Activated T-cell treated with anti-CD3 and anti-CD28 coated beads, Interleukin-2, amount 50 U/mL, for 1 hour (primary cell): ENCODE measurements at regions not wholly inside any gene's neighbourhood (a gene's known extent, or its start where the extent isn't known, plus 50 kb on each side); places are given as distances from the start of the nearest gene placed in this dataset.

Experiments used
- DNase-seq: peaks from one replicate; pipeline ENCODE4 v3.0.0-alpha.2; 2020

DNA sequence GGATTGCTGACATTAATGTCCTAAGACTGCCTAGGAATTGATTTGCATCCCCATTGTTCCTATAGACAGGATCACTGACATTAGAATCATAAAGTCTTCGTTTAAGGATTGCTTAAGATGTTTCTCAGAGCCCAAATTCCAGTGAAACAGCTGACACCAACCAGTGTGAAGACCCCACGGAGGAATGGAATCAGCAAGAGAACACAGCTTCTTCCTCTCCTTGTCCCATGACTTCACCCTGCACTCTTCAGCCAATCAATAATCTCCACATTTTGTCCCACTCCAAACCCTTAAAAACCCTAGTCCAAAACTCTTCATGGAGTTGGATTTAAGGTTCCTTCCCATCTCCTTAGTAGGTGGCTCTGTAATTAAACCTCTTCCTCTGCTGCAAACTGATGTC, 157.0 kb upstream of the NDUFV2 start:
- no peak for DNase-seq

DNA sequence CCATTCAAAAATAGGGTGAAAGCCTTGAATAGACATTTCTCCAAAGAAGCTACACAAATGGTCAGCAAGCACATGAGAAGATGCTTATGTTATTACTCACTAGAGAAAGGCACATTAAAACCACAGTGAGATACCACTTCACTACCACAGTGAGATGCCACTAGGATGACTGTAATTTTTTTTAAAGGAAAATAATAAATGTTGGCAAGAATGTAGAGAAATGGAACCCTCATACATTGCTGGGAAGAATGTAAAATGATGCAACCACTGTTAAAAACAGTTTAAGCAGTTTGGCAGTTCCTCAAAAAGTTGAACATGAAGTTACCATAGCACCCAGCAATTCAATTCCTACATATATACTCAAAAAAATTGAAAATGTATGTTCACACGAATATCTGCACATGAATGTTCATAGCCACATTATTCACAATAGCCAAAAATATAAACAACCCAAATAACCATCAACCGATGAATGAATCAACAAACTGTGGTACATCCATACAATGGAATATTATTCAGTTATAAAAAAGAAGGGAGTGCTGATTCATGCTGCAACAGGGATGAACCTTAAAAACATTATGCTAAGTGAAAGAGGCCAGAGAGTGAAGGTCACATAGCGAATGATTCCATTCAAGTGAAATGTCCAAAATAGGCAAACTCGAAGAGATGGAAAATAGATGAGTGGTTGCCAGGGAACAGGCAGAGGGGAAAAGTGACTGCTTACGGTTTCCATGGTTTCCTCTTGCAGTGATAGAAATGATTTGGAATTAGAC, 156.2 kb upstream of the NDUFV2 start:
- DNase-seq = no peak

DNA sequence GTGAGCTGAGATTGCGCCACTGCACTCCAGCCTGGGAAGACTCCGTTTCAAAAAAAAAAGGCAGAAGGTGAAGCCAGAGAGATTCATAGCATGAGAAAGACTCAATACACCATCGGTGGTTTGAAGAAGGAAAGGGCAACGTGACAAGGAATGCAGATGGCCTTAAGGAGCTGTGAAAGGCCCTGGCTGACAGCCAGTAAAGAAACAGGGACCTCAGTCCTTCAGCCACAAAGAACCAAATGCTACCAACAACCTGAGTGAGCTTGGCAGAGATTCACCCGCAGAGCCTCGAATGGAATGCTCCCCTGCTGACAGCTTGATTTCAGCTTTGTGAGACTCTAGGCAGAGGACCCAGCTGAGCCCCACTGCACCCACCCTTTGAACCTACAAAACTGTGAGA, 154.9 kb upstream of the NDUFV2 start:
- DNase-seq = no peak

DNA sequence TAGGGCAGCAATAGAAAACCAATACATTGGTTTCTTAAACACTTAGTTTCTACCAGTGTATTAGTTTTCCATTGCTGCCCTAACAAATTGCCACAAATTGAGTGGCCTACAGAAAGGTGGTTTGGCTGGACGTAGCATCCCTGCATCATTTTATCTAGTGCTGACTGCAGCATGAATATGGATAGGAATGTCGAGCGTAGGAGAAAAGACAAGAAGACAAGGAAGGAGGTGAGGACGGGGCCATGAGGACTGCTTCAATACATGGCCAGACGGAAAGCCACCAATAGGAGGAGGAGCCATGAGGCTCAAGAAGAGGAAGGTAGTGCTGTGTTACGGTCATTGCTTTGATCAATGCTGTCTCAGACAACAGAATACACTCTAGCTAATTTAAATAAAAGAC, 154.5 kb upstream of the NDUFV2 start:
- no peak for DNase-seq

DNA sequence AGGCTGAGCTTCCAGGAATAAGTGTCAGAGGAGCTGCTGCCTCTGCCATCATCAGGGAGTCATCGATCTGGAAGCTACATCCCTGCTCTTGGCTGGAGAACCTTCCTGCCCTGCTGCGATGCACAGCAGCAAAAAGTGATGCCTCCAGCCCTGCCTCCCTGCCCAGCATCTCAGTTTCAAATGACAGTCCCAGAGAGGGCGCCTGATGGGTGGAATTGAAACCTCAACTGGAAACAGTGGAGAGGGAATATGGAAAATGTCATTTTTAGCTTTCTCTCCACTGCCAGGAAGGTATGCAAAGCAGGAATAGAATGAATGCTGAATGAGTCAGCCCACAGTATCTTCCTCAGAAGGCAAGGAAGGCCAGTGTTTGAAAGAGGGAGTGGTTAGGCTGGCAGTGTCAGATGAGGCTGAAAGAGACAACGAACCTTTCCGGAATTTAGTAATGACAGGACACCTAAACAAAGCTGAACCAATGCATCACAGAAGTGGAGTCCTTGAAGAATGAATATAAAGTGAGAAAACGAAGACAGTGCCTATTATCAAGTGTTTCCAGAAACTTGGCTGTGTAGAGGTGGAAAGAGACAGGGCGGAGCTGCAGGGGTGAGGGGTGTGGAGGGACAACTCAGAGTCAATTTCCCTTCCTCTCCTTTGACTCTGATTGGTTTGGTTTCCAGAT, 153.9 kb upstream of the NDUFV2 start:
- no peak for DNase-seq

DNA sequence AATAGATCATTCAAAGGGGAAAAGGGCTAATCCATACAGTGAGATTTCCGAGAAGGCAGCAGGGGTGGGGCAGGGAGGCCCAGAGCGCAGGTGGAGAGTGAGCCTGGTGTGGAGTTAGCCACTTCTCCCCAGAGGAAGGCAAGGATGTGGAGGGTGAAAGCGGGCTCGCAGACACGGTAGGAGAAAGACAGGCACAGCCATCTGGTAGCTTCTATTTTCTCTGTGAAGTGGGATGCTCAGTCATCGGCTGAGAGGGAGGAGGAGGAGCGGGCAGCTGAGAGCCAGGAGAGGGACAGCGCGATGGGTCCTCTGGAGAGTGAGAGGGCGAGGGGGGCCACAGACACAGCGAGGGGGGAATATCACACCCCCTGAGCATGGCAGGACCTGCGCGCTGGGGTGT, 153.3 kb upstream of the NDUFV2 start:
- DNase-seq = no peak

DNA sequence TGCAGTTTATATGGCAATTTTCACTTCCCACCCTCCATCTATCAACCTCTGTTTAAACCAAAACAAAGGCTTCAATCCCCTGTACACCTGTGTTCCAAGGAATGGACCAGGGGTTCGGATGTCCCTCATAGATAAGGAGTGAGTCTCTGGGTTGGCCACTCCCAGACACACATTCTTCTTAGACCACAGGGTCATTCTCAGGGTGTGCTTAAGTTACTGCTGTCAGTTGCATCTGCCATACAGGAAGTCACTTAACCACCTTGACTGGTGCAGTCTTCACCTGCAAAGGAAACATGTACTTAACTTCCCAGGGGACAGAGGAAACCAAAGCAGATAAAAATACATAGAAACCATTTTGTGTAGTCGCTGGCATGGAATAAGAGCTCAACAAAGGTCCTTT, 151.0 kb upstream of the NDUFV2 start:
- no peak for DNase-seq

DNA sequence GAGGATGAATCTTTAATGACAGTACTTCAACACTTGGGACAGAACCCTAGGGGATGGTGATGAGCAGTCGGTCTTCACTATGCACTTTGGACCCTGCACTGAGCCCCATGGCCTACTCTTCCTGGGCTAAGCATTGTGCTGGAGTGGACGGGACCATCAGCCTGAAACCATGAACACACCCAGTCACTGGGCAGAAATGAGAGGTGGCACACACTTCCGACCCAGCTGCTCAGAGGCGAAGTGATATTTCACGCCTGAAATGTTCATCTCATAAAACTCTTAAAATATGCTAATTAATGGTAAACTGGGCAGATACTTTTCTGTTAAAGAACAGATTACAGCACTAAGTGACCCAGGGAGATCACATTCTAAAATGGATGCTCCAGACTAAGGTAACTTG, 150.3 kb upstream of the NDUFV2 start:
- DNase-seq = no peak

DNA sequence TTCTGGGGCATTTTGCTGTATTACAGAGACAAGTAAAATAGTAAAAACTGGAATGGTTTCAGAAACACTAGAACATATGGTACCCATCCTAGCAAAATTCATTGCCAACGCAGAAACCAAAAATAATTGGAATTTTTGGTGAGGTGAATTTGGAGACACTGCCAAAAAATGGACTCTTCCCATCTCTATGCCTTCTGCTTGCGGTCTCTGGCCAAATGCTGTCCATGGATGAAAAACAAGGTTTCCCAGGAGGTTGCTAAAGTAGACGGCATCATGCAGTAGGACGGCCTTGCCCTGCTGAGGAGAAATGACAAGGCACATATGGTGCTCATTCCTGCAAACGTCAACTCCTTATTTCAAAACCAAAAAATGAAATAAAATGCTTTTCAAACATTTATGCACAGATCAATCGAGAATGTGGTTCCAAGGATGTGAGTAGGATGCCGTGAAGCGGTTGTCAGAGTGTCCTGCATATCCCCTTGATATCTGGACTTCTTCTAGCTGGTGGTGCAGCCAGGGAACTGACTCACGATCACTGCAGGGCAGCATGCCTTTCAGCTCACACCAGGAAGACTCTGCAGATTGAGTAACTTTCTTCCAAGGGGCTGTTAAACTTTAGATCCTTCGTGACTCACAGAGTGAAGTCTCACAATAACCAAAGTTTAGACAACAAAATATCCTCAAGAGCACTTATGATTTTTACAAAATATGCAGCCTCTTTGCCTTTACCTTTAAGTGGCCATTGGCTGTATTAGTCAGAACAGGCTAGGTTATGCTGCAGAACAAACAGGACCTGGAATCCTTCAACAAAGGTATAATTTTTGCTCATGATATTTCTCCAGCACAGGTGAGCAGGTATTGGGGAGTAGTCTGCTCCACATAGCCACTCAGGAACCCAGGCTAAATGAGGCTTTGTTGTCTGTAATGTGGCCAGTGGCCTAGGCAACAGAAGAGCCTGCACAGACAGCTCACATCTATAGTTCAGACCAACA, 149.4 kb upstream of the NDUFV2 start:
- no peak for DNase-seq

DNA sequence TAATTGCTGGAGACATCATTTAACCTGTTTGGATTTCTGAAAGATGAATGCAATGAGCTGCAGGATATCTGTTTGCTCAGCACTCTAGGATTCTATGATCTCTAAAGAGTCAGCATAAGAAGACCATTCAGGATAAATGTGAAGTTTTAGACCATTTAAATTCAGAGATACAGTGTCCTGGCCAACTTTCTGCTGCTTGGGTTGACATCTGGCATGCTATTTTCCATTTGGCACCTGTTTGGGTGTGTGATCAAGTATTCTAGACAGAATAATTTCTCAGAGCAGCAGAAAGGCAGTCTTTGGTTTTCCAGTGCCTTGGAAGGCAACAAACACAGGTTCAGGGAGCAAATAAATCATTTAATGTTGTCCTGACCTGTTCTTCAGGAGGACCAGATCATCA, 144.8 kb upstream of the NDUFV2 start:
- DNase-seq = no peak

DNA sequence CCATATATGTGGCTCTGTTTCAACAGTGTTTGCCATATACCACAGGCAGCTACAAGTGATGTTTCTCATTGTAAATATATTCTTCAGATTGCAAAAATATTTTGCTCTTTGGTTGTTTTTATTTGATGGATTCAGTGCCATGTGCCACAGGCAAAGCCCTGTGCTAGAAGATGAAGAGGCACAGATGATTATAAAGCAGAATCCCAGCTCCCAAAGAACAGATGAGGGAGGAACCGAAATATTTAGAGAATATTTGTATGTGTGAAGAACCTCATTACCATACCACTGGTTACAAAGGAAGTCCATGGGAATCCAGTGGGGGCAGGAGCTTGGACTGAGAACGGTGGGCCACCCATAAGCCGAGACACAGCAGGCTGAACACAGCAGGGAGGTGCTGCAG, 143.8 kb upstream of the NDUFV2 start:
- DNase-seq = no peak

DNA sequence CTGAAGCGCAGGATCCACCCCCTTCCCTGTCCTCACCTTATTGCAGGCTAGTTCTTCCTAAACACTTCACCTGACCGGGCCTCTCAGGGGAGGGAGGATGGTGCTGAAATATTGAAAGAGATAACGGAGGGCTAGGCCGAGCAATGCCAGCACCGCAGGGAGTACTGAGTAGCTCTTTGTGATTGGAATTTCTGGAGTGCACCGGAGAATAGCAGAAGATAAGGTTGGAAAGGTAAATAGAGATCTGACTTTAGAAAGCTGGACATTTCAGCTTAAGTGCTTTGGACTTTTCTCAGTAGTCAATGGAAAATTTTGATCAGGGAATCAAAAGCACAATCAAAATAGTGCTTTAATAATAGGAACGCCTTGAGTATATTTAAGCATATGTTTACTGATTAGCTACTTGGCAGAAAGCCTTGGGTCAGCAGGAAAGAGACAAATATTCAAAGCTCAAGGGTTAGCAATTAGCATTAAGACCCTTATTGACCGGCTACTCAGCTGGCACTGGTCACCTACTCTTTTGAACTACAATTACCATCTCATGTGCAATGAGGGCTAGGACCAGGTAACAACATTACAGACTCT, 142.9 kb upstream of the NDUFV2 start:
- DNase-seq = no peak

DNA sequence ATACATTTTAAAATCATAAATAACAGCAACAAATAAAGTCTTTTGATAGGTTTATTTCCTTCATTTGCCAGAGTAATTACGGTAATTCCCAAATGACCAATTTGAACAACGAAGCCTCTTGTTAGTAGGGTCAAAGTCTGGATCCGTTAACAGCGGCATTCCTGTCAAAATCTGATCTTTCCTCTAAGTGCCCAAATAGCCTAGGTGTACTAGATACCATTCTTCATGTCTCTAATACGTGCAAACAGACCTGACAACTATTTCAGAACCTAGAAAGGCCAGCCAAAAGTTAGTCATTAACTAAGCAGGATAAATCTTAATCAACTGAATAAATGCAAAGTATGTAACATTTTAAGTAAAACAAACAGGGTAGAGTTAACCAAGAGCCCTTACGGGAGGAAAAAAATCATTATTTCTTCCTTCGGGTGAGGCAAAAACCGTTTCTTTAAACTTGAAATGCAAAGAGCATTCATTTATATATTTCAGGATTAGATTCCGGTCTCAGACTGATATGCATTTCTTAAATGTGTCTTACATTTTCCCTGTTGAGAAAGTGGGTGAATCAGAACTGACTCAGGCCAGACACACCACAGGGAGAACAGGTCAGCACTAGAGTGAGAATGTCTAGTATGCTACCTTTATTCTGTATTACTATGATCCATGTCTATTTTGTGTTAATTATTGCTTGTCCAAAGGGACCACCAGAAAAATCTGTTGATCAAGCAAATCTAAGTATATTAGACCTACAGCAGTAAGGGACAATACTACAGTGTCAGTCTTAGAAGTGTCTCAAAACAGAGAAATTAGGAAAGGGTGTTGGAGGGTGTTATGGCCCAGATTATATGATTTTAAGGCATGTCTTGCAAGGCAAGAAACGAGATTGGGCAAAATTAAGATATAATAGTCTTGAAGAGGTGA, 141.5 kb upstream of the NDUFV2 start:
- no peak for DNase-seq

DNA sequence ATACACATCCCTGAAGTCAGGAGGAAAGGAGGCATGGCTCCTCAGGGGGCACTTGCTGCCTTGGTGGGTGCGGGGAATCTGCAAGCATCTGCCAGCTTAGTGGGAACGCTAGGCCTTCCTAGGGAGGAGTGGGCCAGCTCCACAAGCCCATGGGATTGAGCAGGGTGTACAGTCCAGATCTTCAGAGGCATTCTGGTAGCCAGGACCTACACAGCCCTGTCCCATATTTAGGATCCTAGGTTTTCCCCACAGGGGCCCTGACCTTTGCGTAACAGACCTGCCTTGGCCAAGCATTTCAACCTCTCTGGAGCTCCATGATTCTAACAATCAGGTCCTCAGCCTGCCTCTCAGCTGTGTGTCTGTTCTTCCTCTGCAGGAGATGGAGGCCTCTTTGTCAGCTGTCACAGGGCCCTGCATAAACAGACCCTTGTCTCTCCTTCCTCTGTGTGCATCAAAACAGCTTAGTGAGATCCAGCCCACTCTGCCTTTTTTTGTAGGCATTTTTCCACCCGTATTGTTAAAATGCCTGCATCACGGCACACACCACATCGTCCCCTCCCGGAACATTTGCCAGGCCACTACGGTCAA, 140.2 kb upstream of the NDUFV2 start:
- no peak for DNase-seq

DNA sequence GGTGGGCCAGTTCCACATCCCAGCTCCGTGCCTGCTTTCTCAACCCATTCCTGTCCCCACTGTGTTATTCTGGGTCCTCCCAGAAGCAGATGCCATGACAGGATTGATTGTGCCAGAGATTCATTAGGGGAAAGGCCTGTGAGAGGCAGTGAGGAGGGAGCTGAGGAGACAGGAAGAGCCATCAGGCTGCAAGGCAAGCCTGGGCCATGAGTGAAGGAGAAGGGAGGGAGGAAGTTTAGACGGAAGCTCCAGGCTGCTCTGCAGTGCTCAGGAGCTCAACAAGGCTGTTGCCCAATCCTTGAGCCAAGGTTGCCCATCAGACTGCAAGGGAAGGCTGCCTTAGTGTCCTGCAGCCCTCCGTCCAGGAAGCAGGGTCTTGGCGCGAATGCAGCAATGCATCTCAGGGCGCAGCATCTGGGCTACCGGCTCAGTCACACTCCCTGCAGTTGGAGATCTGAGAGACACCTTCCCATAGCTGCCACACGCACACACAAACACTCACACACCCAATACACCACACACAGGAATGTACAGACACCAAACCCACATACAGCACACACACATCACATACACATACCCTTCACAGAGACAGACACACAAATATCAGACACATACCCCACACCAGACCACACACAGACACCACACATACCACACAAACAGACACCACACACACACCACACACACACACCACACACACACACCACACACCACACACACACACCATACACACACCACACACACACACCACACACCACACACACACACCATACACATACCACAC, 139.5 kb upstream of the NDUFV2 start:
- no peak for DNase-seq

DNA sequence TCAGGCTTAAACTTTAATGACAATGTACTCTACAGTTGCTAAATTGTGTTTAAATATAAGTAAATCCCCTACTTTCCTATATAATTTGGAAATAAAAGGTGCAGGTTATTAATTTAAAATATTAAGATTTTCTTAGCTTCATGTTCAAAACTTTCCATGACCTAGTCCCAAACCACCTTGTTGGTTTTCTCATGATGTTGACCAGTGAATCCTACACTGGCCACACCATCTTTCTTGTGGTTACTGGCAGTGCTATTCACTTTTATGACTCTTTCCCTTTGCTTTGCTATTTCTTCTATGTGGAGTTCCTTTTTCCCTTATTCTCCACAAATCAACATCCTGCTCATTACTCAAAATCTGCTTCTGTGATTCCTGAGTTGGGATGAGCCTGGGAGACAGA, 138.6 kb upstream of the NDUFV2 start:
- DNase-seq = no peak

DNA sequence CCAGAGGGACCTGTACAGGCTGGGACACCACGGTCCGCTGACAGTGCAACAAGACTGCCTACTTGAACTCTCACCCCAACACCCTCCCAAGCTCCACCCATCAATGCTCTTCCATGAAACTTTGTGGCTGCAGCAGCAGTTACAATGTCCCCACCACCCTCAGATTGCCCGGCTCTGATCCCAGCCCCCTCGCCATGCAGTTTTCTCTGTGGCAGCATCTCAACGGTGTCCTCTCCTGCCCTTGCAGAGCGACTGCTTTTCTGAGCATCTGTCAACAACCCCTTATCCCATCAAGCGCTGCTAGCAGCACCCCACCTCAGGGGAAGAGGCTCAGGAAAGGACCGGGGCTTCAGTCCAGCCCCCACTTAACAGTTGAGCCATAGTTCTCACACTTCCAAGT, 137.1 kb upstream of the NDUFV2 start:
- no peak for DNase-seq

DNA sequence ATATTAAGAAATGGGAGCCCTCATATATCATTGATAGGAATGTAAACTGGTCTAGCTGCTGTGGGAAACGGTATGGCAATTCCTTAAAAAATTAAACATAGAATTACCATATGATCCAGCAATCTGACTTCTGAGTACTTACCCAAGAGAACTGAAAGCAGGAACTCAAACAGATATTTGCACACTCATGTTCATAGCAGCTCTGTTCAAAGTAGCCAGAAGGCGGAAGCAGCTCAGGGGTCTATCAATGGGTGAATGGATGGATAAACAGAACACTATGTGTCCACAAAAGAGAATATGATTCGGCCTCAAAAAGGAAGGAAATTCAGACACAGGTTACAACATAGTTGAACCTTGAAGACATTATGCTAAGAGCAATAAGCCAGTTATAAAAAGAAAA, 135.7 kb upstream of the NDUFV2 start:
- no peak for DNase-seq

DNA sequence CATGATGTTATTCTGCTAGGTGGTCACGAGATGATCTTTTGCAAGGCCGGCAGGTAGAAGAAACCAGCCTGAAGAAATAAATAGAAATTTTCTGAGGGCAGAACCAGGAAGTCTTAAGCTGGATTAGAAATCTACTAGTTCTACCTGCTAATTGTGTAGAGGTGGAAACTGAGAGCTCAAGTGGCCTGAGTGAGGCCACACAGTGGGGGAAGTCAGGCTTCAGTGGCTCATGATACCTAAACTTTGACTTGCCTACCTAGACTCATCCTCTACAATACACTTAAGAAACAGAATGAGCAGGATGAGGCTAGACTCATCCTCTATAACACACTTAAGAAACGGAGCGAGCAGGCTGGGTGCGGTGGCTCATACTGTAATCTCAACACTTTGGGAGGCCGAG, 134.9 kb upstream of the NDUFV2 start:
- DNase-seq = no peak

DNA sequence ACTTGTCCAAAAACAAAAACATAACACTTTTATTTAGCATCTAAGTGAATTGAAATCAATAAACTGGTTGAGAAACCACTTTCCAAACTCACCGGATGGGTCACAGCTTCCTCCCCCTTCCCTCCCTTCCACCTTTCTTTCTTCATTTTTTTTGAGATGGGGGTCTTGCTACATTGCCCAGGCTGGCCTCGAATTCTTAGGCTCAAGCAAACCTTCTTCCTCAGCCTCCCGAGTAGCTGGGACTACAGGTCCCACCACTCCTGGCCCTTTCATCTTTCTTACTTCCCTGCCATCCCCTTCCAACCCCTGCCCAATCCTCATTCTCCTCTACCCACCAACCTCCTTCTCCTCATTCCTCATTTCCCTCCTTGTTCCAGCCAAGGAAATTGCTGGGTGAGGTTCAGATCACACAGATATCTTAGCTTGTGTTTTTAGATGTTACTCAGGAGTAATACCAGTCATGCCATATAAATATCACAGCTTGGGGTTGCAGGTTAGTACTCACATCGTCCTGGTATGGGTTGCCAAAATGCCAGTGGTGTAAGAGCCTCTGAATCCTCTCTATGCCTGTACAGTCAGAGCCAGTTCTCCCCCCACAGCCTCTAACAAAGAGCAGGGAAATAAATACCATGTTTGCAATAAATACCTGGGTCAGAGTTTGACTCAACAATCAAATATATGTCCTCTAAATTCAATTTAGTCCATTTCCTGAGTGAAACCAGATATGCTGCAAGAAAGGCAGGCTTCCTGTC, 132.7 kb upstream of the NDUFV2 start:
- no peak for DNase-seq
